C4-2B (cell line): ENCODE measurements at regions not wholly inside any gene's neighbourhood (a gene's known extent, or its start where the extent isn't known, plus 50 kb on each side); places are given as distances from the start of the nearest gene placed in this dataset.
"Not testable (repeated sequence)": the region's sequence is repeated elsewhere in the genome, so short reads cannot be mapped to it uniquely, and the experiment has no call there.

Experiments
- H3K27ac ChIP-seq: fragments of 450-650 bp; 2 replicates; pipeline ENCODE4 v1.5.1; 2017
- ZFX ChIP-seq: fragments of 450-650 bp; IDR thresholded peaks from 2 replicates; pipeline ENCODE4 v1.6.1; 2017
- TF ChIP-seq, protein P1 (sequence below): fragments of 450-650 bp; conservative IDR thresholded peaks from 2 replicates; pipeline ENCODE4 v1.5.1; 2017; ENCODE audit warnings: mild to moderate bottlenecking

DNA sequence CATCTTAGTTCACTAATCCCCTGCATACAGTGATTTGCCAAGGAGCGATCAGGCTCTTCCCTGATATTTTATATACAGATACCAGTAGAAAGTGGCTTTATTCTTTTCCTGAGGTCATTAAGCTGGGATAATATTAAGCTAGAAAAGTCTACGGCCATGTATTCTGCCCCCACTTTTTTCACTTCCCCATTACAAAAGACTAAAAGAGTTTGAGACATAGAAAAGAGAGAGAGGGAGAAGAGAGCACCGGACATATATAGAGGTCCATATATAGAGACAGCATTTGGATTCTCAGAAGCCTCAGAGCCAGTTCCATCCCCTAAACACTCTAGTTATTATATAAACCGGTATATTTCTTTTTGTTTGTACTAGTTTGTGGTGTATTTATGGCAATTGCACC, 166.5 kb upstream of the ANKFN1 start:
- H3K27ac ChIP-seq, result no peak overlapping the region
- TF ChIP-seq, protein P1, sequence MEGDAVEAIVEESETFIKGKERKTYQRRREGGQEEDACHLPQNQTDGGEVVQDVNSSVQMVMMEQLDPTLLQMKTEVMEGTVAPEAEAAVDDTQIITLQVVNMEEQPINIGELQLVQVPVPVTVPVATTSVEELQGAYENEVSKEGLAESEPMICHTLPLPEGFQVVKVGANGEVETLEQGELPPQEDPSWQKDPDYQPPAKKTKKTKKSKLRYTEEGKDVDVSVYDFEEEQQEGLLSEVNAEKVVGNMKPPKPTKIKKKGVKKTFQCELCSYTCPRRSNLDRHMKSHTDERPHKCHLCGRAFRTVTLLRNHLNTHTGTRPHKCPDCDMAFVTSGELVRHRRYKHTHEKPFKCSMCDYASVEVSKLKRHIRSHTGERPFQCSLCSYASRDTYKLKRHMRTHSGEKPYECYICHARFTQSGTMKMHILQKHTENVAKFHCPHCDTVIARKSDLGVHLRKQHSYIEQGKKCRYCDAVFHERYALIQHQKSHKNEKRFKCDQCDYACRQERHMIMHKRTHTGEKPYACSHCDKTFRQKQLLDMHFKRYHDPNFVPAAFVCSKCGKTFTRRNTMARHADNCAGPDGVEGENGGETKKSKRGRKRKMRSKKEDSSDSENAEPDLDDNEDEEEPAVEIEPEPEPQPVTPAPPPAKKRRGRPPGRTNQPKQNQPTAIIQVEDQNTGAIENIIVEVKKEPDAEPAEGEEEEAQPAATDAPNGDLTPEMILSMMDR, result no peak

DNA sequence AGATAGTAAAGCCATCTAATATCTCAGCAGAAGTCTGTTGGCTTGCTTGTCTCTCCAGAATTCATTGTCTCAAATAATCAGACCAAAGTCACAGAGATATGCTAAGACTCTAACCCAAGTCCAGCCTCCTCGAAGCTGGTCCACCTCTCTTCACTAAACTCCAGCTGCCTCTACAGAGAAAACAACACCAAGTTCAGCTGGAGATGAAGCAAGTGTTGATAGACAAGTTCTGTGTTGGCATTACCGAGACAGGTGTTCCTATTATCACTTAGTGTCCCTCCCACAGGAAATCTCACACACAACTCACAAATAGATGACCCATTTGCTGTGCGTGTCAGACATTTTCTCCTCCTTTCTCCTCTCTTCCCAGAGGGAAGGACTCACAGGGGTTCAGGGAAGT, 164.4 kb upstream of the ANKFN1 start:
- no peak overlapping the region for H3K27ac ChIP-seq
- TF ChIP-seq, protein P1, result no peak
- no peak for TF ChIP-seq ZFX

DNA sequence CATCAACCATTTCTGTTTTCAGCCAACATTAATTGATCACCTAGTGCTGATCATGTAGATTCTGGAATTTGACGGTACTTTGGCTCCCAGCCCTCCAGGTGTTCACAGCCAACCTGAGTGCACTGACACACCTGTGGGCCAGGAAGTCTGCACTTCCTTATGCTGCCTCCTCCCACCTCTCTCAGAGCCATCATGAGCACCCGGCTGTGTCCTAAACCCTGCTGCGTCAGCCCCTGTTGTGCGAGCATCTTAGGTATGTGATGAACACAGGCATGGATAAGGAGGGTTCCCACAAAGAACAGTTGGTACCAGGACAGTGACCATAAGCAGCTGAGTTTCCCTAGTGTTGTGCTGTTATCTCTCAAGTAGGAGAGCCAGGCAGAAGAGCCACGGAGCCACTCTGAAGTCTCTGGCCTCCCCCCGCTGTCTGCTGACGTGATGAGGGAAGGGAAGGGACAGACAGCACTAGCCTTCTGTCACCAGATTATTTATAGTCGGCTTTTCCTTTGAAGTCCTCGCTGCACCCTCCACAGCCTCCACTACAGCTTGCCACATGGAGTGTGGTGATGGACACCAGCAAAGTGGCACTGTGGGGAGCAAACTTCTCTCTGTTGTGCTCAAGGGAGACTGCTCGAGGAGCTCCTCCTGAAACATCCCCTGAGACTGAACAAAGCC, 162.8 kb upstream of the ANKFN1 start:
- no peak overlapping the region for H3K27ac ChIP-seq
- TF ChIP-seq ZFX, result no peak
- TF ChIP-seq, protein P1, result no peak

DNA sequence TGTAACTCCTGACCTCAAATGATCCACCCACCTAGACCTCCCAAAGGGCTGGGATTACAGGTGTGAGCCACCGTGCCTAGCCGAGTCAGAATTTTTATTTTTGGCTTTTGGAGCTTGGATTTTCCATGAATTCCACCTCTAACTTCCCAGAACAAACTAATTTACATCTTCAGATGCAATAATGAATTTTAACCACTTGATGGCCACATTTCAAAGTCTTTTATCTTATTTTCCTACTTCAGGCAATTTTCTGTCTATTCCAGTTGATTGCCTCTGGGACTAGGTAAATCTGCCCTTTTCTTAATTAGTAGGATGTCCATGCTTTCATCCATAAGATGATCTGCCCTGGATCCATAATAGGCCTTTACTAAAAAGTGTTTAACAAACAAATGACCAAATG, 156.4 kb upstream of the ANKFN1 start:
- no peak overlapping the region for H3K27ac ChIP-seq
- TF ChIP-seq, protein P1, result peak; percentile 40
- no peak for TF ChIP-seq ZFX

DNA sequence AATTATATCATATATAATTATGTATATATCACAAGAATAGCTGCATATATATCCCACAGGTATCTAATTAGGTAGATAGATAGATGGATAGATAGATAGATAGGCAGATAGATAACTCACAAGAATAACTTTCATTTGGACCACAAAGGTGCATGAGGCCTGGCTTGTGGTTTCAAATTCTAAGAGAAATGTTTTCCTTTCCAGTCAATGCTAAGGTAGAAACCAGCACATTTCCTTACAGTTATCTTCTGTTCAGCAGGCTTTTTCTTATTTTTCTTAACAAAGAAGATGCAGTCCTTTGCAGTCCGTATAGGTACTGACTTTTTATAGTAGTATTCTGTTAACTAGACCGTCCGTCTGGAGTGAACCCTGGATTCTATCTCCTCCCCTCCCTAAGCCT, 152.9 kb upstream of the ANKFN1 start:
- TF ChIP-seq ZFX, result no peak
- TF ChIP-seq, protein P1, result no peak

DNA sequence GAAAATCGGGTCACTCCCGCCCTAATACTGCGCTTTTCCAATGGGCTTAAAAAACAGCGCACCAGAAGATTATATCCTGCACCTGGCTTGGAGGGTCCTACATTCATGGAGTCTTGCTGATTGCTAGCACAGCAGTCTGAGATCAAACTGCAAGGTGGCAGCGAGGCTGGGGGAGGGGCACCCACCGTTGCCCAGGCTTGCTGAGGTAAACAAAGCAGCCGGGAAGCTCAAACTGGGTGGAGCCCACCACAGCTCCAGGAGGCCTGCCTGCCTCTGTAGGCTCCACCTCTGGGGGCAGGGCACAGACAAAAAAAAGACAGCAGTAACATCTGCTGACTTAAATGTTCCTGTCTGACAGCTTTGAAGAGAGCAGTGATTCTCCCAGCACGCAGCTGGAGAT, 150.6 kb upstream of the ANKFN1 start:
- H3K27ac ChIP-seq, result not testable (repeated sequence)

More for the DNA sequence above, 152.9 kb upstream of the ANKFN1 start:
- H3K27ac ChIP-seq, result no peak overlapping the region

DNA sequence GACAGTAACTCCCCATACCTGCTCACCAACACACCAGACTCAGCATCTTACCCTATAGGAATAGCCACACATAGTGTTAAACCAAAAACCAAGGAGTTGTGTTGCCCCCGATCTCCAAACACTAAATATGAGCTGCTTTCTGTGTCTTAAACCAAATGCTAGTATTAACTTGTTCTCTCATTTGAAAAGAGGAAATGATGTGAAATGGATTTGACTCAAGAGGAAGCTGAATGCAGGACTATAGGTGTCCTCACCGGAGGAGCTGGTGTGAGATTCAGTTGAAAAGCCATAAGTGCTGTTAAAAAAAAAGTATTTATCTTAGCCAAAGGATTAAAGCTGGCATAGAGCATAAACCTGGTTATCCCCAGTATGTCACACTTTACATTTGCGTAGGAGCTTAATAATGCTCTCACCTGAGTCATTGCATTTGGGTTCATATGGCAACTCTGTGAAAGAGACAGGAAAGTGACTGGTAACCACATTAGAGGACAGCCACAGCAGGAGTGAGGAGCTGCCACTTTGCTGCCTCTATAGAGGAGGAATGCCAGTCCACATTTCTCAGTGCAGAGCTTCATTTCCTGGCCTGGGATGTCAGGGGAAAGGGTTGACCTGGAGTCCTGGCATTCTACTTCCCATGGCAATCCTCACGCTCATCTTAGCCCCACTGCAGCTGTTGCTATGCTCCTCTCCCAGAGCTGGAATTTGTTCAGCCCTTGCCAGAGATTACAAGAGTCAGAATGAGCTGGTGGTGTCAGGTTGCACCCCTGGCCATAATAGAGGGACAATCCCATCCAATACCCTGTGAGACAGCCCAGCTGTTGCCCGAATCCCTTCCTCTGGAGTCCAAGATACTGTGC, 143.3 kb upstream of the ANKFN1 start:
- no peak overlapping the region for H3K27ac ChIP-seq

More for the DNA sequence above, 143.3 kb upstream of the ANKFN1 start:
- TF ChIP-seq, protein P1, result no peak
- TF ChIP-seq ZFX, result no peak
